ENCODE measurements at regions not wholly inside any gene's neighbourhood (a gene's known extent, or its start where the extent isn't known, plus 50 kb on each side); places are given as distances from the start of the nearest gene placed in this dataset.

DNA sequence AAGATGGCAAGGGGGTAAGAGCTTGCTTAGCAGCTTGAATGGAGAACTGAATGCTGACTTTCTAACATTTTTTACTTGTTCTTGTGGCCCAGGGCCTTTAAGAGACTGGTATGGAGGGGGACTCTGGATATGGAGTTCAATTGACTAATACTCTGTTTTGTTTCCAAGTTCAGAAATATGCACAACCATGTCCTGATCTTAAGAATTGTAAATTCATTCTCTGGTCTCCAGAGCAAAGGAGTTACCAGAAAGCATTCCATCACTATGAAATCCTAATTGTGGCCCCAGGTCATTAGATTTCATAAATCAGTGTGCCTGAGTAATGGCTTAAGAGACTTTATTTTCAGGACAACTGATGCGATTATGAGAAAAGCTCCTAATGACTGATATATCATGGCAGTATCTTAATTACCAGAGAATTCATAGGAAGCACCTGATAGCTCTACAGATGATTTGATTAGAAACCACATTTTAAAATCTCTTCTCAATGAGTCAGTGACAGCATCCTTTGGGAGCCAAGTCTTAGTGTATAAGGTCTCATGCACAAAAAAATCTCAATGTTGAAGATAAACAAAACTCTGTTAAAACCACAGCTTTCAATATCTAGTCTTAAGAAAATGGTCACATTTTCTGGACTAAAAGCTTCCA lies 613.6 kb upstream of the KLF4 start:
- TF ChIP-seq, protein P1, sequence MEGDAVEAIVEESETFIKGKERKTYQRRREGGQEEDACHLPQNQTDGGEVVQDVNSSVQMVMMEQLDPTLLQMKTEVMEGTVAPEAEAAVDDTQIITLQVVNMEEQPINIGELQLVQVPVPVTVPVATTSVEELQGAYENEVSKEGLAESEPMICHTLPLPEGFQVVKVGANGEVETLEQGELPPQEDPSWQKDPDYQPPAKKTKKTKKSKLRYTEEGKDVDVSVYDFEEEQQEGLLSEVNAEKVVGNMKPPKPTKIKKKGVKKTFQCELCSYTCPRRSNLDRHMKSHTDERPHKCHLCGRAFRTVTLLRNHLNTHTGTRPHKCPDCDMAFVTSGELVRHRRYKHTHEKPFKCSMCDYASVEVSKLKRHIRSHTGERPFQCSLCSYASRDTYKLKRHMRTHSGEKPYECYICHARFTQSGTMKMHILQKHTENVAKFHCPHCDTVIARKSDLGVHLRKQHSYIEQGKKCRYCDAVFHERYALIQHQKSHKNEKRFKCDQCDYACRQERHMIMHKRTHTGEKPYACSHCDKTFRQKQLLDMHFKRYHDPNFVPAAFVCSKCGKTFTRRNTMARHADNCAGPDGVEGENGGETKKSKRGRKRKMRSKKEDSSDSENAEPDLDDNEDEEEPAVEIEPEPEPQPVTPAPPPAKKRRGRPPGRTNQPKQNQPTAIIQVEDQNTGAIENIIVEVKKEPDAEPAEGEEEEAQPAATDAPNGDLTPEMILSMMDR (IDR thresholded peaks at IDR 0.05): no peak
- TF ChIP-seq EP300 (IDR thresholded peaks at IDR 0.05): no peak
- TF ChIP-seq POLR2AphosphoS5 (IDR thresholded peaks at IDR 0.05): no peak
- no peak for TF ChIP-seq POLR2A (IDR thresholded peaks at IDR 0.05; ENCODE audit: low read depth)
